NCI-H226 (cell line): ENCODE measurements at regions not wholly inside any gene's neighbourhood (a gene's known extent, or its start where the extent isn't known, plus 50 kb on each side); places are given as distances from the start of the nearest gene placed in this dataset.
"Not testable (repeated sequence)": the region's sequence is repeated elsewhere in the genome, so short reads cannot be mapped to it uniquely, and the experiment has no call there.

ENCODE experiments used
- DNase-seq: peaks from one replicate; pipeline ENCODE4 v3.0.0-alpha.2; 2015

- not testable (repeated sequence) for DNase-seq
These were observed 79.8 kb downstream of the LGALS9B start for GRCh38 chr17:20387549-20387948.

- DNase-seq, result peak; percentile 27
These were observed 85.7 kb downstream of the LGALS9B start for GRCh38 chr17:20381358-20382300.

- DNase-seq, result not testable (repeated sequence)
These were observed 86.7 kb downstream of the LGALS9B start for GRCh38 chr17:20380625-20381024.

GRCh38 chr17:20379251-20379650 is 88.1 kb downstream of the LGALS9B start:
- DNase-seq, result not testable (repeated sequence)

GRCh38 chr17:20376642-20377041 is 90.7 kb downstream of the LGALS9B start:
- DNase-seq, result not testable (repeated sequence)

GRCh38 chr17:20375745-20376144 is 91.6 kb downstream of the LGALS9B start:
- DNase-seq, result not testable (repeated sequence)
